Activated T-cell treated with anti-CD3 and anti-CD28 coated beads for 4 hours (primary cell): ENCODE measurements at regions not wholly inside any gene's neighbourhood (a gene's known extent, or its start where the extent isn't known, plus 50 kb on each side); places are given as distances from the start of the nearest gene placed in this dataset.

ENCODE experiments used
- DNase-seq: peaks from one replicate; pipeline ENCODE4 v3.0.0-alpha.2; 2020

GRCh38 chr5:110150199-110150598 is 460.5 kb downstream of the MAN2A1 start:
- no peak for DNase-seq

- DNase-seq, result no peak
Observed at GRCh38 chr5:110159202-110159601, 469.5 kb downstream of the MAN2A1 start.

- no peak for DNase-seq
Observed at GRCh38 chr5:110161162-110161561, 471.4 kb downstream of the MAN2A1 start.

- DNase-seq, result no peak
Observed at GRCh38 chr5:110165366-110165765, 475.6 kb downstream of the MAN2A1 start.

GRCh38 chr5:110167384-110167783 is 477.7 kb downstream of the MAN2A1 start:
- DNase-seq, result no peak

GRCh38 chr5:110169461-110169860 is 479.7 kb downstream of the MAN2A1 start:
- DNase-seq, result no peak

- no peak for DNase-seq
Observed at GRCh38 chr5:110177729-110178128, 488.0 kb downstream of the MAN2A1 start.

- DNase-seq, result no peak
Observed at GRCh38 chr5:110179321-110179720, 489.6 kb downstream of the MAN2A1 start.

GRCh38 chr5:110194191-110194590 is 504.5 kb downstream of the MAN2A1 start:
- no peak for DNase-seq

GRCh38 chr5:110195288-110195687 is 505.6 kb downstream of the MAN2A1 start:
- no peak for DNase-seq

- DNase-seq, result no peak
Observed at GRCh38 chr5:110201791-110202190, 512.1 kb downstream of the MAN2A1 start.

- DNase-seq, result no peak
Observed at GRCh38 chr5:110203661-110204060, 513.9 kb downstream of the MAN2A1 start.

- DNase-seq, result no peak
Observed at GRCh38 chr5:110209401-110209800, 517.1 kb downstream of the TMEM232 start.

- DNase-seq, result no peak
Observed at GRCh38 chr5:110218981-110219380, 507.5 kb downstream of the TMEM232 start.

- DNase-seq, result no peak
Observed at GRCh38 chr5:110219769-110220168, 506.7 kb downstream of the TMEM232 start.

GRCh38 chr5:110221036-110221435 is 505.4 kb downstream of the TMEM232 start:
- DNase-seq, result no peak

GRCh38 chr5:110224050-110224449 is 502.4 kb downstream of the TMEM232 start:
- DNase-seq, result no peak

GRCh38 chr5:110225949-110226348 is 500.5 kb downstream of the TMEM232 start:
- no peak for DNase-seq

GRCh38 chr5:110239786-110240185 is 486.7 kb downstream of the TMEM232 start:
- DNase-seq, result no peak

- no peak for DNase-seq
Observed at GRCh38 chr5:110242950-110243349, 483.5 kb downstream of the TMEM232 start.

GRCh38 chr5:110248921-110249320 is 477.6 kb downstream of the TMEM232 start:
- DNase-seq, result no peak

- DNase-seq, result no peak
Observed at GRCh38 chr5:110250355-110250754, 476.1 kb downstream of the TMEM232 start.

- no peak for DNase-seq
Observed at GRCh38 chr5:110250755-110251154, 475.7 kb downstream of the TMEM232 start.

- DNase-seq, result no peak
Observed at GRCh38 chr5:110251366-110251765, 475.1 kb downstream of the TMEM232 start.

- DNase-seq, result no peak
Observed at GRCh38 chr5:110255194-110255593, 471.3 kb downstream of the TMEM232 start.

GRCh38 chr5:110256298-110256697 is 470.2 kb downstream of the TMEM232 start:
- DNase-seq, result no peak
